ENCODE measurements at regions not wholly inside any gene's neighbourhood (a gene's known extent, or its start where the extent isn't known, plus 50 kb on each side); places are given as distances from the start of the nearest gene placed in this dataset.

- no peaks in the 10 kb centered on the region for H3K9me3 Mint-ChIP-seq
- H3K4me1 Mint-ChIP-seq (ENCODE audit: low read depth in 2 of 2): peaks cover 0 to 3% of the 10 kb centered on the region in 2 donors
- no peak overlapping the region for H3K4me3 Mint-ChIP-seq
- H3K27me3 Mint-ChIP-seq: peaks cover 0 to 13% of the 10 kb centered on the region in 2 donors
- ATAC-seq (replicated peaks) (no peak), DNase-seq (no peak)
- no peaks in the 10 kb centered on the region for H3K36me3 Mint-ChIP-seq (ENCODE audit: insufficient read depth)
- H3K27ac Mint-ChIP-seq: no peak overlapping the region
These were observed 49.7 kb downstream of the GLI2 start for GRCh38 chr2:120785228-120785966.

- no peak overlapping the region for H3K27ac Mint-ChIP-seq
- ATAC-seq (replicated peaks): no peak
- no peaks in the 10 kb centered on the region for H3K9me3 Mint-ChIP-seq
- H3K4me1 Mint-ChIP-seq (ENCODE audit: low read depth in 2 of 2): peaks cover 0 to 3% of the 10 kb centered on the region in 2 donors
- H3K36me3 Mint-ChIP-seq (ENCODE audit: insufficient read depth): no peaks in the 10 kb centered on the region
- peaks cover 0 to 13% of the 10 kb centered on the region in 2 donors for H3K27me3 Mint-ChIP-seq
- no peak for DNase-seq
- no peak overlapping the region for H3K4me3 Mint-ChIP-seq
These were observed 50.6 kb downstream of the GLI2 start for GRCh38 chr2:120786038-120786960.

- no peak overlapping the region for H3K27ac Mint-ChIP-seq
- peaks cover 0 to 3% of the 10 kb centered on the region in 2 donors for H3K4me1 Mint-ChIP-seq (ENCODE audit: low read depth in 2 of 2)
- H3K27me3 Mint-ChIP-seq: peaks cover 5 to 13% of the 10 kb centered on the region in 2 donors
- no peaks in the 10 kb centered on the region for H3K9me3 Mint-ChIP-seq
- H3K4me3 Mint-ChIP-seq: no peak overlapping the region
- ATAC-seq (replicated peaks) (no peak), DNase-seq (no peak)
- no peaks in the 10 kb centered on the region for H3K36me3 Mint-ChIP-seq (ENCODE audit: insufficient read depth)
These were observed 51.6 kb downstream of the GLI2 start for GRCh38 chr2:120787111-120787821.

GRCh38 chr2:120787822-120788700, 52.4 kb downstream of the GLI2 start:
- Mint-ChIP-seq H3K4me3 (no peak overlapping the region), H3K9me3 (no peaks in the 10 kb centered on the region), H3K27me3 (peaks cover 6 to 13% of the 10 kb centered on the region in 2 donors), H3K27ac (no peak overlapping the region), H3K4me1 (ENCODE audit: low read depth in 2 of 2) (peaks cover 0 to 2% of the 10 kb centered on the region in 2 donors), H3K36me3 (ENCODE audit: insufficient read depth) (no peaks in the 10 kb centered on the region)
- ATAC-seq (replicated peaks) (no peak), DNase-seq (no peak)

- ATAC-seq (replicated peaks): no peak
- DNase-seq: no peak
- H3K9me3 Mint-ChIP-seq: no peaks in the 10 kb centered on the region
- peaks cover 6 to 17% of the 10 kb centered on the region in 2 donors for H3K27me3 Mint-ChIP-seq
- H3K36me3 Mint-ChIP-seq (ENCODE audit: insufficient read depth): no peaks in the 10 kb centered on the region
- H3K4me3 Mint-ChIP-seq: no peak overlapping the region
- no peaks in the 10 kb centered on the region for H3K4me1 Mint-ChIP-seq (ENCODE audit: low read depth in 2 of 2)
- H3K27ac Mint-ChIP-seq: no peak overlapping the region
These were observed 55.7 kb downstream of the GLI2 start for GRCh38 chr2:120791243-120791961.

- no peak overlapping the region for H3K4me3 Mint-ChIP-seq
These were observed 56.3 kb downstream of the GLI2 start for GRCh38 chr2:120791962-120792297.

GRCh38 chr2:120793682-120794403, 58.2 kb downstream of the GLI2 start:
- Mint-ChIP-seq H3K4me1 (ENCODE audit: low read depth in 2 of 2) (no peaks in the 10 kb centered on the region), H3K9me3 (no peaks in the 10 kb centered on the region), H3K36me3 (ENCODE audit: insufficient read depth) (no peaks in the 10 kb centered on the region), H3K27me3 (peaks cover 6 to 17% of the 10 kb centered on the region in 2 donors), H3K27ac (no peak overlapping the region), H3K4me3 (no peak overlapping the region)
- ATAC-seq (replicated peaks) (no peak), DNase-seq (no peak)

More at GRCh38 chr2:120791962-120792297, 56.3 kb downstream of the GLI2 start:
- H3K9me3 Mint-ChIP-seq: no peaks in the 10 kb centered on the region
- H3K27me3 Mint-ChIP-seq: peaks cover 6 to 17% of the 10 kb centered on the region in 2 donors
- H3K4me1 Mint-ChIP-seq (ENCODE audit: low read depth in 2 of 2): no peaks in the 10 kb centered on the region
- no peak overlapping the region for H3K27ac Mint-ChIP-seq
- no peaks in the 10 kb centered on the region for H3K36me3 Mint-ChIP-seq (ENCODE audit: insufficient read depth)
- ATAC-seq (replicated peaks): no peak
- no peak for DNase-seq

GRCh38 chr2:120794716-120795115, 59.0 kb downstream of the GLI2 start:
- ATAC-seq (replicated peaks) (no peak), DNase-seq (no peak)
- Mint-ChIP-seq H3K27me3 (peaks cover 6 to 20% of the 10 kb centered on the region in 2 donors), H3K4me1 (ENCODE audit: low read depth in 2 of 2) (no peaks in the 10 kb centered on the region), H3K27ac (no peak overlapping the region), H3K36me3 (ENCODE audit: insufficient read depth) (no peaks in the 10 kb centered on the region), H3K4me3 (no peak overlapping the region), H3K9me3 (no peaks in the 10 kb centered on the region)

DNA sequence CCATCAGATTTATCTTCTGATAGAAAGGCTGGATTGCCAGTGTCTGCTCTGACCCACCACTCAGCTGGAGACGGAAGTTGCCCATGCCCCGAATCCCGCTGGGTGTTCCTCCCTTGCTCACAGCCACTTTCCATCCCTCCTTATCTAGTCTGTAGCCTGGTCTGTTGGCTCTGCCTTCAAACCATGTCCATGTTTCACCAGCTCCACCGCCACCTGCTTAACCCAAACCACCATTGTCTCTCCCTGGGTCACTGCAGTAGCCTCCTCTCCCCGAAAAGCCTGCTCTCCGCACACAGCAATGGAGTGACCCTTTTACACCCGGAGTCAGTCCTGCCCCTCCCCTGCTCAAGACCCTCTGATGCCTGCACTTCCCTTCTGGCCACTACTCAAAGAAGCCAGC, 60.4 kb downstream of the GLI2 start:
- Mint-ChIP-seq H3K27ac (no peak overlapping the region), H3K9me3 (no peaks in the 10 kb centered on the region), H3K36me3 (ENCODE audit: insufficient read depth) (no peaks in the 10 kb centered on the region), H3K4me1 (ENCODE audit: low read depth in 2 of 2) (no peaks in the 10 kb centered on the region), H3K27me3 (peaks cover 6 to 23% of the 10 kb centered on the region in 2 donors), H3K4me3 (no peak overlapping the region)
- DNase-seq: no peak
- no peak for ATAC-seq (replicated peaks)

DNA sequence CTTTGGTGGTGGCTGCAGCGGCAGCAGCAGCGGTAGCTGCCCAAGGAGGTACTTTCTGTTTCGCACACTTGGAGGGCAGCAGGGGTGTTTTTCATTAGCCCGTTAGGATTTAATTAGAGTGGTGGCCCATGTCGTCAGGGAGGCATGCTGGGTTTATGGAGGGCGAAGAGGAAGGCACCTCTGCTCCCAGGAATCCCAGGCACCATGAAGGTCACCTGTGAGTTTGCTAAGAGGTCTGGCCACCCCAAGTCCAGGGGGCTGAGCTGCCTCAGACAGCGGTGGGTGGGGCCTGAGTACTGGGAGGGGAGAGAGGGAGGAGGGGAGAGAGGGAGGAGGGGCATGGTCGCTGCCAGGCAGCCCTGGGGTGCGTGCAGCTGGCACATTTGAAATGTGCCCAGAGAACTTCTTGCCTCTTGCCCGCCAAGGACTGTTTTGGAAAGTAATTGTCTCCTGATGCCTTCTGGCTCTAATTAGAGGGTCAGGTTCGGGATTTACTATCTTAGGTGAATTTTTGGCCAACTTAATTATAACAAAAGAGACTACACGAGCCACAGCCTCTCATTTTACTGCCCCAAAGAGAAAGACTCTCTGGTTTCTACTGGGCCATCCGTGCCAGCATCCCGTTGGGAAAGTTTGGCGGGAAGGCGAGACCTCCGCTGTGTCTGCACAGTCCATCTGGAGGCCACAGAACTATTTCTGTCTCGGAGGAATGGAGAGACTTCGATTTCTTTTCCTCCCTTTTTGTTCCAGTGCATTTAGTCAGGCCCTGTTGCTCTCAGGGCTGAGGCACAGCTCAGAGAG, 62.0 kb downstream of the GLI2 start:
- Mint-ChIP-seq H3K27me3 (peaks cover 0 to 33% of the 10 kb centered on the region in 2 donors), H3K27ac (no peak overlapping the region), H3K9me3 (no peaks in the 10 kb centered on the region), H3K4me1 (ENCODE audit: low read depth in 2 of 2) (no peaks in the 10 kb centered on the region), H3K36me3 (ENCODE audit: insufficient read depth) (no peaks in the 10 kb centered on the region), H3K4me3 (no peak overlapping the region)
- ATAC-seq (replicated peaks) (no peak), DNase-seq (no peak)

DNA sequence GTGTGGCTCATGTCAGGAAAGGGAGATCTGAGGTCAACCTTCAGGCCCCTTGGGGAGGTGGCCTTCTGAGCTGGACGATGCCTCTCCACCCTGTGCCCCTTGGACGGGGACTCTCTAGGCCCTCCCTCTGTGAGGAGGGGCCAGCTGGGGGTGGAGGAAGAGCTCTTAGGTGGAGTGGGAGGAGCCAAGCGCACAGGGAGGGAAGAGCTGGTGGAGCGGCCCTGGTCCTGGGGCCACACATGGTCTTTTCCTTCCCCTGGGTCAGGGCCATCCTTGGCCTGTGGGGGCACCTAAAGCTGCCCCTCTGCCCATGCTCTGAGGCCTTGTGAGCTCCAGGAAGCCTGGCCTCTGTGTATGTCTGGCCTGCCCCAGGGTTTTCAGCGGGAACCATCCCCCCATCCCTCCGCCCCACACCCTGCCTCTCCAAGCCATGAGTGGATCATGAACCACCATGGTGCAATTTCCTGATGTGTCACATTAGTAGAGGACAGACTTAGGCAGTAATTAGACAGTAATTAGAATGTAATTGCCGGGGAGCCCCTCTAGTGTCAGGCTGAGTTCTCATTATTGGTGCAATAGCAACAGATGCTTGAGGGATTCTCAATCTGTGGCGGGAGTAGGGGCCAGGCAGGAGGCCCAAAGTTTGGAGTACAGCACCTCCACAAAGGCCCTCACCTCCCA, 63.0 kb downstream of the GLI2 start:
- H3K4me3 Mint-ChIP-seq: no peak overlapping the region
- H3K4me1 Mint-ChIP-seq (ENCODE audit: low read depth in 2 of 2): no peaks in the 10 kb centered on the region
- H3K36me3 Mint-ChIP-seq (ENCODE audit: insufficient read depth): no peaks in the 10 kb centered on the region
- H3K27me3 Mint-ChIP-seq: peaks cover 0 to 30% of the 10 kb centered on the region in 2 donors
- no peak for ATAC-seq (replicated peaks)
- H3K27ac Mint-ChIP-seq: no peak overlapping the region
- H3K9me3 Mint-ChIP-seq: no peaks in the 10 kb centered on the region
- no peak for DNase-seq
